ENCODE measurements at regions not wholly inside any gene's neighbourhood (a gene's known extent, or its start where the extent isn't known, plus 50 kb on each side); places are given as distances from the start of the nearest gene placed in this dataset.

- H2BK5ac ChIP-seq (ENCODE audit: low read depth, low read length): no peak overlapping the region
- no peak overlapping the region for H2BK12ac ChIP-seq (ENCODE audit: low read depth, low read length)
- H2AK5ac ChIP-seq (ENCODE audit: low read depth, low read length): no peak overlapping the region
- H4K8ac ChIP-seq (ENCODE audit: extremely low read depth, insufficient read depth, low read length): no peak overlapping the region
- no peak overlapping the region for H2BK15ac ChIP-seq (ENCODE audit: low read length)
- no peak overlapping the region for H2AFZ ChIP-seq (ENCODE audit: low read length)
- H3K4me3 ChIP-seq (ENCODE audit: extremely low read depth in 1 of 4, insufficient read depth in 2 of 4, low read depth in 3 of 4, low read length in 4 of 4): no peak overlapping the region
- no peaks in the 10 kb centered on the region for H3K23me2 ChIP-seq (ENCODE audit: low read depth, low read length)
- no peaks in the 10 kb centered on the region for H4K20me1 ChIP-seq (replicated peaks in 1 of 2; ENCODE audit: control insufficient read depth in 1 of 2, insufficient read depth in 2 of 2, low read length in 2 of 2)
- H4K91ac ChIP-seq (replicated peaks; ENCODE audit: insufficient read length, low read length): no peak overlapping the region
- no peak overlapping the region for H2BK20ac ChIP-seq (ENCODE audit: low read length)
- H3K56ac ChIP-seq (replicated peaks; ENCODE audit: insufficient read length, low read depth, low read length): no peak overlapping the region
- H3K27ac ChIP-seq (ENCODE audit: low read depth, low read length): no peak overlapping the region
- no peak overlapping the region for H3K23ac ChIP-seq (ENCODE audit: insufficient read length)
- H3K27me3 ChIP-seq (replicated peaks in 1 of 4; ENCODE audit: control insufficient read depth in 3 of 4, extremely low read depth in 1 of 4, insufficient read depth in 3 of 4, low read length in 3 of 4): no peaks in the 10 kb centered on the region
- no peak for TF ChIP-seq CHD1 (IDR thresholded peaks at IDR 0.05; ENCODE audit: low read depth, low read length)
- no peak for TF ChIP-seq EGR1 (IDR thresholded peaks at IDR 0.05; ENCODE audit: borderline replicate concordance, low read depth, low read length)
- TF ChIP-seq SP4 (IDR thresholded peaks at IDR 0.05; ENCODE audit: low read length): no peak
- TF ChIP-seq SUZ12 (IDR thresholded peaks at IDR 0.05; ENCODE audit: low read length): no peak
- no peak for TF ChIP-seq TBP (IDR thresholded peaks at IDR 0.05; ENCODE audit: low read depth, low read length)
- TF ChIP-seq JUND (IDR thresholded peaks at IDR 0.05; ENCODE audit: low read length): no peak
- no peak for TF ChIP-seq ATF2 (IDR thresholded peaks at IDR 0.05; ENCODE audit: low read length)
- no peak for TF ChIP-seq CTCF (IDR thresholded peaks at IDR 0.05; ENCODE audit: control extremely low read depth in 1 of 3, insufficient read depth in 1 of 3, low read depth in 1 of 3, low read length in 3 of 3)
- TF ChIP-seq EP300 (IDR thresholded peaks at IDR 0.05; ENCODE audit: borderline replicate concordance in 1 of 2, low read depth in 2 of 2, low read length in 2 of 2): no peak
- TF ChIP-seq SAP30 (IDR thresholded peaks at IDR 0.05; ENCODE audit: insufficient read depth, insufficient replicate concordance, low read length): no peak
- no peak overlapping the region for H2BK120ac ChIP-seq (replicated peaks; ENCODE audit: low read depth, low read length)
- FAIRE-seq (no peak), DNase-seq (ENCODE audit: low read depth in 1 of 2, low spot score in 2 of 2) (no peak)
- no peak overlapping the region for H4K5ac ChIP-seq (ENCODE audit: insufficient read length, low read depth, low read length)
- H3K4me2 ChIP-seq (ENCODE audit: insufficient read depth in 1 of 2, low read depth in 2 of 2, low read length in 2 of 2): no peak overlapping the region
- no peaks in the 10 kb centered on the region for H3K79me2 ChIP-seq (ENCODE audit: control insufficient read depth in 1 of 2, insufficient read depth in 2 of 2, low read length in 2 of 2)
- CTCF ChIA-PET (ENCODE audit: partially characterized antibody): interaction anchor here (0.9 to 1.6 kb wide), 4 partner anchors 17 to 209 kb away, joined by 3 to 6 read pairs (median 4); no protein-coding TSS in a partner anchor
- no peak overlapping the region for H3K18ac ChIP-seq (ENCODE audit: extremely low read depth, low read length)
- no peak overlapping the region for H3K14ac ChIP-seq (ENCODE audit: insufficient read length)
- H3K79me1 ChIP-seq (ENCODE audit: low read depth, low read length): no peaks in the 10 kb centered on the region
- H3K9ac ChIP-seq (replicated peaks in 1 of 4; ENCODE audit: extremely low read depth in 1 of 4, low read depth in 3 of 4, low read length in 3 of 4): no peak overlapping the region
- 100% methylated on average over 1 of the region's 1 CpG; no CpG with 5 or more reads in 1 of the 2 experiments for WGBS, 2 experiments (ENCODE audit: extremely low coverage in 1 of 2, insufficient coverage in 1 of 2, insufficient read length in 1 of 2, insufficient replicate concordance in 2 of 2, low coverage in 1 of 2, low lambda C conversion rate in 2 of 2, missing lambda C conversion rate in 1 of 2)
- H3K4ac ChIP-seq (replicated peaks; ENCODE audit: insufficient read length, low read depth, low read length): no peak overlapping the region
- H3K9me3 ChIP-seq (ENCODE audit: insufficient read depth in 2 of 2, low read depth in 1 of 2, low read length in 1 of 2): no peaks in the 10 kb centered on the region
- H3K36me3 ChIP-seq (ENCODE audit: control insufficient read depth in 2 of 4, insufficient read depth in 4 of 4, low read length in 3 of 4): no peaks in the 10 kb centered on the region
- POLR2A ChIA-PET (ENCODE audit: partially characterized antibody): no interaction called here
- peaks cover 0 to 4% (median 0%) of the 10 kb centered on the region in 4 experiments; a peak in 2 of 7 replicates for H3K4me1 ChIP-seq (replicated peaks in 1 of 4; ENCODE audit: control insufficient read depth in 3 of 4, insufficient read depth in 4 of 4, low read length in 3 of 4)
These were observed 110.0 kb upstream of the OBI1 start for GRCh38 chr13:78768950-78769349.

Data from H1 (cell line).